WTC11 (cell line): ENCODE measurements at regions not wholly inside any gene's neighbourhood (a gene's known extent, or its start where the extent isn't known, plus 50 kb on each side); places are given as distances from the start of the nearest gene placed in this dataset.

Source experiments
- CREB1 ChIP-seq: sonication (generic); formaldehyde crosslinking; IDR thresholded peaks from 2 replicates; pipeline ENCODE4 v1.8.0; 2023; ENCODE audit warnings: mild to moderate bottlenecking, missing genetic modification reagents
- CREM ChIP-seq: sonication (generic); formaldehyde crosslinking; IDR thresholded peaks from 2 replicates; pipeline ENCODE4 v1.8.1; 2022; ENCODE audit warnings: mild to moderate bottlenecking, missing genetic modification reagents, moderate library complexity
- EMX1 ChIP-seq: fragments of 250-450 bp; sonication (Bioruptor Pico); IDR thresholded peaks from 2 replicates; pipeline ENCODE4 v1.8.0; 2021; ENCODE audit warnings: mild to moderate bottlenecking
- FOXK1 ChIP-seq: sonication (generic); formaldehyde crosslinking; IDR thresholded peaks from 2 replicates; pipeline ENCODE4 v1.8.0; 2022; ENCODE audit warnings: mild to moderate bottlenecking, moderate library complexity, missing genetic modification reagents
- JUN ChIP-seq: sonication (generic); formaldehyde crosslinking; IDR thresholded peaks from 2 replicates; pipeline ENCODE4 v1.8.0; 2023; ENCODE audit warnings: mild to moderate bottlenecking, missing genetic modification reagents
- TEAD1 ChIP-seq: sonication (generic); formaldehyde crosslinking; IDR thresholded peaks from 2 replicates; pipeline ENCODE4 v1.8.0; 2022; ENCODE audit warnings: mild to moderate bottlenecking, missing genetic modification reagents
- TP53 ChIP-seq: sonication (generic); formaldehyde crosslinking; IDR thresholded peaks from 2 replicates; pipeline ENCODE4 v1.8.1; 2023; ENCODE audit warnings: mild to moderate bottlenecking, missing genetic modification reagents
- TF ChIP-seq, protein P1 (sequence below): fragments of 250-450 bp; sonication (Bioruptor Pico); IDR thresholded peaks from 2 replicates; pipeline ENCODE4 v1.9.0; 2021; ENCODE audit warnings: mild to moderate bottlenecking
- TF ChIP-seq, protein P2 (sequence below): sonication (generic); formaldehyde crosslinking; IDR thresholded peaks from 2 replicates; pipeline ENCODE4 v1.8.0; 2022; ENCODE audit warnings: mild to moderate bottlenecking, missing genetic modification reagents
- TF ChIP-seq, protein P3 (sequence below): fragments of 200-600 bp; IDR thresholded peaks from 2 replicates; pipeline ENCODE4 v1.8.0; 2022; ENCODE audit warnings: antibody characterized with exemption
- TF ChIP-seq, protein P4 (sequence below): sonication (generic); formaldehyde crosslinking; IDR thresholded peaks from 2 replicates; pipeline ENCODE4 v1.8.0; 2022; ENCODE audit warnings: mild to moderate bottlenecking, missing genetic modification reagents

DNA sequence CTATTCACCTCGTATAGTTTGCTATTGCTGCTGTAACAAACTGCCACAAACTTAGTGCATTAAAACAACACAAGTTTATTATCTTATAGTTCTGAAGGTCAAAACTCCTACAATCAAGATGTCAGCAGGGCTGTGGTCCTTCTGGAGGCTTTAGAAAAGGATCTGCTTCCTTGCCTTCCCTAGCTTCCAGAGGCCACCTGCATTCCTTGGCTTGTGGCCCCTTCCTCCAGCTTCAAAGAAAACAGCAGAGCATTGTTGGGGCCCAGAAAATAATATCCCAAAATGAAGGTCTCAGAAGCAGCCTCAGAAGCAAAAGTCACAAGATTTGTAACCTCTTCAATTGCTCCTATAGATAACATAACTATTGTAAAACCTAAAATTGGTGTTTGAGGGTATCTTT is 100.6 kb downstream of the HNRNPLL start:
- TF ChIP-seq, protein P1, sequence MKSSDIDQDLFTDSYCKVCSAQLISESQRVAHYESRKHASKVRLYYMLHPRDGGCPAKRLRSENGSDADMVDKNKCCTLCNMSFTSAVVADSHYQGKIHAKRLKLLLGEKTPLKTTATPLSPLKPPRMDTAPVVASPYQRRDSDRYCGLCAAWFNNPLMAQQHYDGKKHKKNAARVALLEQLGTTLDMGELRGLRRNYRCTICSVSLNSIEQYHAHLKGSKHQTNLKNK (CRISPR knock-in tag): no peak
- TF ChIP-seq, protein P2, sequence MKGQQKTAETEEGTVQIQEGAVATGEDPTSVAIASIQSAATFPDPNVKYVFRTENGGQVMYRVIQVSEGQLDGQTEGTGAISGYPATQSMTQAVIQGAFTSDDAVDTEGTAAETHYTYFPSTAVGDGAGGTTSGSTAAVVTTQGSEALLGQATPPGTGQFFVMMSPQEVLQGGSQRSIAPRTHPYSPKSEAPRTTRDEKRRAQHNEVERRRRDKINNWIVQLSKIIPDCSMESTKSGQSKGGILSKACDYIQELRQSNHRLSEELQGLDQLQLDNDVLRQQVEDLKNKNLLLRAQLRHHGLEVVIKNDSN (CRISPR knock-in tag): no peak
- TF ChIP-seq, protein P3, sequence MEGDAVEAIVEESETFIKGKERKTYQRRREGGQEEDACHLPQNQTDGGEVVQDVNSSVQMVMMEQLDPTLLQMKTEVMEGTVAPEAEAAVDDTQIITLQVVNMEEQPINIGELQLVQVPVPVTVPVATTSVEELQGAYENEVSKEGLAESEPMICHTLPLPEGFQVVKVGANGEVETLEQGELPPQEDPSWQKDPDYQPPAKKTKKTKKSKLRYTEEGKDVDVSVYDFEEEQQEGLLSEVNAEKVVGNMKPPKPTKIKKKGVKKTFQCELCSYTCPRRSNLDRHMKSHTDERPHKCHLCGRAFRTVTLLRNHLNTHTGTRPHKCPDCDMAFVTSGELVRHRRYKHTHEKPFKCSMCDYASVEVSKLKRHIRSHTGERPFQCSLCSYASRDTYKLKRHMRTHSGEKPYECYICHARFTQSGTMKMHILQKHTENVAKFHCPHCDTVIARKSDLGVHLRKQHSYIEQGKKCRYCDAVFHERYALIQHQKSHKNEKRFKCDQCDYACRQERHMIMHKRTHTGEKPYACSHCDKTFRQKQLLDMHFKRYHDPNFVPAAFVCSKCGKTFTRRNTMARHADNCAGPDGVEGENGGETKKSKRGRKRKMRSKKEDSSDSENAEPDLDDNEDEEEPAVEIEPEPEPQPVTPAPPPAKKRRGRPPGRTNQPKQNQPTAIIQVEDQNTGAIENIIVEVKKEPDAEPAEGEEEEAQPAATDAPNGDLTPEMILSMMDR: no peak
- no peak for TF ChIP-seq TP53 (CRISPR knock-in tag)
- no peak for TF ChIP-seq FOXK1
- TF ChIP-seq EMX1: no peak
- TF ChIP-seq CREB1 (CRISPR knock-in tag): no peak
- TF ChIP-seq, protein P4, sequence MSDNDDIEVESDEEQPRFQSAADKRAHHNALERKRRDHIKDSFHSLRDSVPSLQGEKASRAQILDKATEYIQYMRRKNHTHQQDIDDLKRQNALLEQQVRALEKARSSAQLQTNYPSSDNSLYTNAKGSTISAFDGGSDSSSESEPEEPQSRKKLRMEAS: no peak
- TF ChIP-seq TEAD1: no peak
- TF ChIP-seq JUN: no peak
- no peak for TF ChIP-seq CREM (CRISPR knock-in tag)
